CD14-positive monocyte (primary cell): ENCODE measurements at regions not wholly inside any gene's neighbourhood (a gene's known extent, or its start where the extent isn't known, plus 50 kb on each side); places are given as distances from the start of the nearest gene placed in this dataset.

Experiments
- DNase-seq, 3 donors: peaks; one replicate each; pipeline ENCODE4 v3.0.0-alpha.2; 2011 to 2022
- H2AFZ ChIP-seq: 2 replicates; pipeline ENCODE4 v1.6.0; 2012; ENCODE audit warnings: mild to moderate bottlenecking, low read depth, low read length, inconsistent platforms; ENCODE audit not compliant: insufficient read depth, poor library complexity, severe bottlenecking
- H3K27ac ChIP-seq, 2 donors: 1 replicate in 1 of 2; 2 replicates in 1 of 2; pipeline ENCODE4 v1.5.1; 2012 to 2013; ENCODE audit warnings: low read length in 2 of 2, control low read depth in 1 of 2, inconsistent platforms in 1 of 2, low read depth in 1 of 2, mild to moderate bottlenecking in 1 of 2
- H3K27me3 ChIP-seq, 2 donors: one replicate each; pipeline versions ENCODE4 v1.6.0 to v1.6.1; 2011 to 2013; ENCODE audit warnings: low read length in 2 of 2; ENCODE audit not compliant: control insufficient read depth in 2 of 2, insufficient read depth in 2 of 2
- H3K36me3 ChIP-seq, 2 donors: replicated peaks in 1 of 2; 1 replicate in 1 of 2; 2 replicates in 1 of 2; pipeline versions ENCODE4 v1.5.1 to v1.6.1; 2012 to 2013; ENCODE audit warnings: low read length in 2 of 2, control low read depth in 1 of 2, inconsistent platforms in 1 of 2, mild to moderate bottlenecking in 1 of 2; ENCODE audit not compliant: insufficient read depth in 2 of 2, control insufficient read depth in 1 of 2
- H3K4me1 ChIP-seq, 2 donors: 1 replicate in 1 of 2; 2 replicates in 1 of 2; pipeline versions ENCODE4 v1.5.1 to v1.6.1; 2012 to 2013; ENCODE audit warnings: low read length in 2 of 2, control low read depth in 1 of 2, inconsistent platforms in 1 of 2, mild to moderate bottlenecking in 1 of 2, moderate library complexity in 1 of 2; ENCODE audit not compliant: insufficient read depth in 2 of 2, control insufficient read depth in 1 of 2
- H3K4me2 ChIP-seq: replicated peaks from 2 replicates; pipeline ENCODE3; 2012; ENCODE audit warnings: low read length, moderate library complexity, mild to moderate bottlenecking; ENCODE audit not compliant: poor library complexity, severe bottlenecking; ENCODE audit errors: extremely low read depth
- H3K4me3 ChIP-seq, 3 experiments: fragments of 200-600 bp in 1 of 3; sonication (generic) in 1 of 3; replicated peaks in 1 of 3; 1 replicate in 2 of 3; 2 replicates in 1 of 3; pipeline ENCODE4 v1.5.1; 2011 to 2013; ENCODE audit warnings: low read length in 3 of 3, mild to moderate bottlenecking in 3 of 3, control low read depth in 2 of 3, low read depth in 2 of 3, inconsistent platforms in 1 of 3, moderate library complexity in 1 of 3
- H3K79me2 ChIP-seq: 2 replicates; pipeline ENCODE4 v1.6.0; 2012; ENCODE audit warnings: mild to moderate bottlenecking, control low read depth, inconsistent platforms, low read length, moderate library complexity; ENCODE audit not compliant: insufficient read depth
- H3K9ac ChIP-seq: 2 replicates; pipeline ENCODE4 v1.6.0; 2017; ENCODE audit warnings: low read length, mild to moderate bottlenecking; ENCODE audit not compliant: insufficient read depth, poor library complexity, severe bottlenecking
- H3K9me3 ChIP-seq, 2 donors: replicated peaks in 1 of 2; 1 replicate in 1 of 2; 2 replicates in 1 of 2; pipeline versions ENCODE4 v1.5.1 to v1.6.1; 2012 to 2013; ENCODE audit warnings: low read length in 2 of 2, control low read depth in 1 of 2; ENCODE audit not compliant: control insufficient read depth in 1 of 2, insufficient read depth in 1 of 2
- H4K20me1 ChIP-seq: 2 replicates; pipeline ENCODE4 v1.6.0; 2012; ENCODE audit warnings: mild to moderate bottlenecking, low read length, control low read depth, moderate library complexity; ENCODE audit not compliant: insufficient read depth
- H3K27ac Mint-ChIP-seq, 7 donors: one replicate each; pipeline ENCODE4 v1.8.0; 2020; ENCODE audit warnings: mild to moderate bottlenecking in 7 of 7, mixed read lengths in 7 of 7, moderate library complexity in 6 of 7, inconsistent platforms in 2 of 7
- H3K27me3 Mint-ChIP-seq, 3 donors: one replicate each; pipeline ENCODE4 v1.8.0; 2021 to 2022; ENCODE audit warnings: low read depth in 3 of 3, mild to moderate bottlenecking in 3 of 3, mixed read lengths in 3 of 3, moderate library complexity in 3 of 3, inconsistent platforms in 1 of 3
- H3K36me3 Mint-ChIP-seq, 2 donors: one replicate each; pipeline ENCODE4 v1.8.0; 2020; ENCODE audit warnings: mixed read lengths in 2 of 2, inconsistent platforms in 1 of 2, mild to moderate bottlenecking in 1 of 2
- H3K4me1 Mint-ChIP-seq: one replicate; pipeline ENCODE4 v1.8.0; 2020; ENCODE audit warnings: mild to moderate bottlenecking, mixed read lengths
- H3K4me3 Mint-ChIP-seq, 2 donors: one replicate each; pipeline ENCODE4 v1.8.0; 2020; ENCODE audit warnings: mild to moderate bottlenecking in 2 of 2, mixed read lengths in 2 of 2, moderate library complexity in 1 of 2
- H3K9me3 Mint-ChIP-seq, 7 donors: one replicate each; pipeline ENCODE4 v1.8.0; 2020 to 2022; ENCODE audit warnings: mixed read lengths in 7 of 7, mild to moderate bottlenecking in 6 of 7, moderate library complexity in 6 of 7, inconsistent platforms in 2 of 7
- CTCF ChIP-seq: fragments of 200-600 bp; IDR thresholded peaks from one replicate; pipeline ENCODE4 v1.8.0; 2022; ENCODE audit warnings: antibody characterized with exemption, mild to moderate bottlenecking
- WGBS: methylation state at CpG from one replicate; pipeline ENCODE4 v1.1.5; 2013; ENCODE audit warnings: missing lambda C conversion rate; ENCODE audit not compliant: insufficient coverage; 5-methylcytosine and 5-hydroxymethylcytosine counted together
- intact Hi-C, 2 donors: fragments of 100-400 bp; cut with micrococcal nuclease; formaldehyde crosslinking; loops; one replicate each; pipeline versions ENCODE4 v1.15.0 to v1.15.1; 2023

- no peaks in the 10 kb centered on the region for H4K20me1 ChIP-seq
- no peak for DNase-seq
- H3K79me2 ChIP-seq = no peaks in the 10 kb centered on the region
- no peaks in the 10 kb centered on the region for H3K4me1 ChIP-seq
- H2AFZ ChIP-seq = no peak overlapping the region
- no peaks in the 10 kb centered on the region for H3K27me3 ChIP-seq
- no peaks in the 10 kb centered on the region for H3K4me1 Mint-ChIP-seq
- no peak for TF ChIP-seq CTCF
- no peak overlapping the region for H3K4me3 Mint-ChIP-seq
- H3K27ac Mint-ChIP-seq = no peak overlapping the region
- no peak overlapping the region for H3K9ac ChIP-seq
- H3K9me3 ChIP-seq = peaks cover 5 to 11% of the 10 kb centered on the region in 2 donors
- H3K4me2 ChIP-seq = no peak overlapping the region
- H3K27me3 Mint-ChIP-seq = peaks cover 0 to 1% (median 0%) of the 10 kb centered on the region in 3 donors
- H3K36me3 ChIP-seq = no peaks in the 10 kb centered on the region
- H3K27ac ChIP-seq = no peak overlapping the region
- H3K4me3 ChIP-seq = no peak overlapping the region
- intact Hi-C loops = no loop called here
- no CpG with 5 or more reads among the region's 2 CpGs for WGBS
- no peaks in the 10 kb centered on the region for H3K36me3 Mint-ChIP-seq
- peaks cover 0 to 23% (median 5%) of the 10 kb centered on the region in 7 donors for H3K9me3 Mint-ChIP-seq
Observed at GRCh38 chr5:108590799-108591198, 156.9 kb upstream of the FER start.

GRCh38 chr5:108588323-108588722 lies 159.4 kb upstream of the FER start:
- no peak for TF ChIP-seq CTCF
- Histone ChIP-seq H3K9me3 (peaks cover 5 to 11% of the 10 kb centered on the region in 2 donors), H3K9ac (no peak overlapping the region), H3K79me2 (no peaks in the 10 kb centered on the region), H4K20me1 (no peaks in the 10 kb centered on the region), H3K27ac (no peak overlapping the region), H3K4me3 (no peak overlapping the region), H3K4me2 (no peak overlapping the region), H3K4me1 (no peaks in the 10 kb centered on the region), H3K27me3 (no peaks in the 10 kb centered on the region), H3K36me3 (no peaks in the 10 kb centered on the region), H2AFZ (no peak overlapping the region)
- no peak overlapping the region for H3K4me3 Mint-ChIP-seq
- no peaks in the 10 kb centered on the region for H3K36me3 Mint-ChIP-seq
- WGBS = no CpG with 5 or more reads among the region's 2 CpGs
- H3K27me3 Mint-ChIP-seq = peaks cover 0 to 1% (median 0%) of the 10 kb centered on the region in 3 donors
- no peak for DNase-seq
- intact Hi-C loops = no loop called here
- H3K4me1 Mint-ChIP-seq = no peaks in the 10 kb centered on the region
- peaks cover 0 to 18% (median 3%) of the 10 kb centered on the region in 7 donors for H3K9me3 Mint-ChIP-seq
- H3K27ac Mint-ChIP-seq = no peak overlapping the region
